ENCODE measurements at regions not wholly inside any gene's neighbourhood (a gene's known extent, or its start where the extent isn't known, plus 50 kb on each side); places are given as distances from the start of the nearest gene placed in this dataset.

DNA sequence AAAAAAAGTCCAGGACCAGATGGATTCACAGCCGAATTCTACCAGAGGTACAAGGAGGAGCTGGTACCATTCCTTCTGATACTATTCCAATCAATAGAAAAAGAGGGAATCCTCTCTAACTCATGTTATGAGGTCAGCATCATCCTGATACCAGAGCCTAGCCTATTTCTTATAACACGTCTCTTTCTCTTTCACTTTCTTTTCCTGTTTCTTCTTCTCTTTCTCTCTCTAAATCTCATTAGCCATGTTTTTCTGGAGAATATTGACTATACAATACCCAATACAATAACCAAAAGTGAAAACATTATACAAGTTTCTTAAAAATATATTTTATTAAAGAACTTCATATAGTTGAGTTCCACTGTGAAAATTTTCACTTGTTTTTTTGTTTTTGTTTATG lies 1154.9 kb upstream of the PCDH7 start:
- TF ChIP-seq, protein P1, sequence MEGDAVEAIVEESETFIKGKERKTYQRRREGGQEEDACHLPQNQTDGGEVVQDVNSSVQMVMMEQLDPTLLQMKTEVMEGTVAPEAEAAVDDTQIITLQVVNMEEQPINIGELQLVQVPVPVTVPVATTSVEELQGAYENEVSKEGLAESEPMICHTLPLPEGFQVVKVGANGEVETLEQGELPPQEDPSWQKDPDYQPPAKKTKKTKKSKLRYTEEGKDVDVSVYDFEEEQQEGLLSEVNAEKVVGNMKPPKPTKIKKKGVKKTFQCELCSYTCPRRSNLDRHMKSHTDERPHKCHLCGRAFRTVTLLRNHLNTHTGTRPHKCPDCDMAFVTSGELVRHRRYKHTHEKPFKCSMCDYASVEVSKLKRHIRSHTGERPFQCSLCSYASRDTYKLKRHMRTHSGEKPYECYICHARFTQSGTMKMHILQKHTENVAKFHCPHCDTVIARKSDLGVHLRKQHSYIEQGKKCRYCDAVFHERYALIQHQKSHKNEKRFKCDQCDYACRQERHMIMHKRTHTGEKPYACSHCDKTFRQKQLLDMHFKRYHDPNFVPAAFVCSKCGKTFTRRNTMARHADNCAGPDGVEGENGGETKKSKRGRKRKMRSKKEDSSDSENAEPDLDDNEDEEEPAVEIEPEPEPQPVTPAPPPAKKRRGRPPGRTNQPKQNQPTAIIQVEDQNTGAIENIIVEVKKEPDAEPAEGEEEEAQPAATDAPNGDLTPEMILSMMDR (IDR thresholded peaks at IDR 0.05; ENCODE audit: control extremely low read depth in 1 of 3, insufficient read depth in 1 of 3, low read depth in 1 of 3, low read length in 3 of 3) = no peak
- TF ChIP-seq EP300 (IDR thresholded peaks at IDR 0.05; ENCODE audit: borderline replicate concordance in 1 of 2, low read depth in 2 of 2, low read length in 2 of 2) (no peak), TBP (IDR thresholded peaks at IDR 0.05; ENCODE audit: low read depth, low read length) (no peak)
